DMS79 (cell line): ENCODE measurements at regions not wholly inside any gene's neighbourhood (a gene's known extent, or its start where the extent isn't known, plus 50 kb on each side); places are given as distances from the start of the nearest gene placed in this dataset.
"Not testable (repeated sequence)": the region's sequence is repeated elsewhere in the genome, so short reads cannot be mapped to it uniquely, and the experiment has no call there.

Source experiments
- DNase-seq: peaks from one replicate; lab custom pipeline; 2025; lab: John Stamatoyannopoulos, UW

- not testable (repeated sequence) for DNase-seq
These were observed 166.5 kb downstream of the ADRA2C start for GRCh38 chr4:3932734-3933133.

GRCh38 chr4:3935406-3935805 lies 169.2 kb downstream of the ADRA2C start:
- DNase-seq = not testable (repeated sequence)

DNA sequence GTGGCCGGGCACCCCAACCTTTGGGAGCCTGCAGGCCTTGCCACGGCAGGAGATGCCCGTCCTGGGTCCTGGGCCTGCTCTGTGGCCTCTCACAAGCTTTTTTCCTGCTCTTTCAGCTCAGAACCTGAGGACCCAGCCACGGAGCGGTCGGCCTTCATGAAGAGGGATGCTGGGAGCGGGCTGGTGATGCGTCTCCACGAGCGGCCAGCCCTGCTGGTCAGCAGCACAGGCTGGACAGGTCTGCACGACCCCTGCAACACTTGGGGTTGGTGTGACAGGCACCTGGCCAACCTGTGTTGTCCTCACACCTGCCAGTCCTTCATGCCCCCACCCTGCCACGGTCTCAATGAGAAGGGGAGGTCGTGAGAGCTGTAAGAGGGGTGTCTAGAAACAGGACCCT lies 170.0 kb downstream of the ADRA2C start:
- no peak for DNase-seq

DNA sequence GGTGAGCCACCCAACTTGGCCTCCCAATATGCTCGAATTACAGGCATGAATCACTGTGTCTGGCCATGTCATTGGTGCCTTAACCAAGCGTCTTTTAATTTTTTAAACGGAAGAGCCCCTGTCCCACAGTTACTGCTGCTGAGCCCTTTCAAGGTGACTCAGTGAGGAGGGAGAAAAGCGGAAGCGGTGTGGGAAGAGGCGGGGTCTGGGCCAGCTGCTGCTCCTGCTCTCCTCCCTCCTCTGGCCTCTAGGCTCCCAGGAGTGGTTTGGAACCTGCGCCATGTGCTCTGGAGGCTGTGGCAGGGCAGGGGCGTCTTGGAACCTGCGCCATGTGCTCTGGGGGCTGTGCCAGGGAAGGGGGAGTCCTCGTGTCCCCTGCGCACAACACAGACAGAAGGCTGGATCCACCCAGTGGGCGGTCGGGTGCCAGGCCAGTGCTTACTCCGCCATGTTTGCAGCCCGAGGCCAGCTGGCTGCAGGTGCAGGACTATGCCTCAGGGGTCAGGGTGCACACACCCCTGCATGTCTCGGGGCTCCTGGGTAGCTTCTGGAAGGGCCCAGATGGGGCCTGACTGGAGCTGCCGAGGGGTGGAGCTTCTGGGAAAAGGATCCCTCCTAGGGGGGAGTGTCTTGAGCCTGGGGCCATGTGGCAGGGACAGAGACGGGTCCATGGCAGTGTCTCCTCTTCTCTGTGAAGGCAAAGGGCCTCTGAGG lies 171.8 kb downstream of the ADRA2C start:
- DNase-seq = not testable (repeated sequence)

- not testable (repeated sequence) for DNase-seq
These were observed 172.5 kb downstream of the ADRA2C start for GRCh38 chr4:3938676-3939075.

DNA sequence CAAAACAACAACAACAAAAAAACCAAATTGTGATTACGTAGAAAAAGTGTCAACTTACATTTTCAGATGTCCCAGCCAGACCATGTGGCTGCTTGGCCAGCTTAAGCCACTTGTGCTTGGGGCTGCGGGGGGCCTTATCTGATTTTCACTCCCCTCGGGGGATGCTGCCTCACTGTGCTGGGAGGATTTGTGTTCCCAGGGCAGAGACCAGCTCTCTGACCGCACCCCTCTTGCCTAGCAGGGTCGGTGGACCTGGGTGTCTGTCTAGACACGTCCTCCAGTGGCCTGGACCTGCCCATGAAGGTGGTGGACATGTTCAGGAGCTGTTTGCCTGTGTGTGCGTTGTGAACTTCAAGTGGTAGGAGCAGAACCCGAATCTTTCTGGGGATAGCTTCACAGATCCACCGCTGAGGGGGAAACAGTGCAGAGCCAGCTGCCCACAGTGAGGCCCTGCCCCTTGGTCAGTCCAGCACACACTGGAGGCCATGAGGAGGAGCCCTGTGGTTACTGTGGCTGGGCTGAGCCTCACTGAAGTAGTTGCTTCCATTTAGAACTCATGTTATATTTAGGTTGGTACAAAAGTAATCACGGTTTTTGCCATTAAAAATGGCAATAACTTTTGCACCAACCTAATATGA lies 173.9 kb downstream of the ADRA2C start:
- not testable (repeated sequence) for DNase-seq

DNA sequence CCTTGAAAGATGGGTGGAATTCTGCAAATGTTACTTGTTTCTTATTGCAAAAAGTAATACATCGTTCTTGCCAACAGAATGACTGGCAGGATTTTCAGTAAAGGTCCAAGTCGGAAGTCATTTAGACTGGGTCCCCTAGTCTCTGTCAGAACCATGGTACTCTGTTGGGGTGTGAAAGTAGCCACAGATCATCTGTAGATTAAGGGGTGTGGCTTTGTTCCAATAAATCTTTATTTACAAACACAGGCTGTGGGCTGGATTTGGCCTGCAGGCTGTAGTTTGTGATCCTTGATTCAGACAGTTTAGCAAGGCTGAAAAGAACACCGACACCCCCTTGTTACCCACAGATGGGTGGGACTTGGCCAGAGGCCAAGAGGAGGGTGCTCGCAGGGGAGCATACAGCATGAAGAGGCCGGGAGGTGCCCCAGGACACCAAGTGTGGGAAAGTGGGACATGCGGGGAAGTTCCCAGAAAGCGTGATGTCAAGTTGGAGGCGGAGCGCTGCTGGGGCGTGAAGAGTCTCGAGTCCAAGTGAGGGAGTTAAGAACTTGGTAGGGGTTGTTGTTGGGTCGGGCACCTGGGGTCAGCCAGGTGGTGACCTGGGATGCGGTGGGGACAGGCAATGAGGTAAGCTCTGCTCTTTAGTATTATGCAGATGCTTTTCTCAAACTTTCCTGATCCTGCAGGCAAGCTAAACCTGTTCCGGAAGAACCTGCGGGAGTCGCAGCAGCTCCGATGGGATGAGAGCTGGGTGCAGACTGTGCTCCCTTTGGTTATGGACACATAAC lies 175.7 kb downstream of the ADRA2C start:
- not testable (repeated sequence) for DNase-seq

DNA sequence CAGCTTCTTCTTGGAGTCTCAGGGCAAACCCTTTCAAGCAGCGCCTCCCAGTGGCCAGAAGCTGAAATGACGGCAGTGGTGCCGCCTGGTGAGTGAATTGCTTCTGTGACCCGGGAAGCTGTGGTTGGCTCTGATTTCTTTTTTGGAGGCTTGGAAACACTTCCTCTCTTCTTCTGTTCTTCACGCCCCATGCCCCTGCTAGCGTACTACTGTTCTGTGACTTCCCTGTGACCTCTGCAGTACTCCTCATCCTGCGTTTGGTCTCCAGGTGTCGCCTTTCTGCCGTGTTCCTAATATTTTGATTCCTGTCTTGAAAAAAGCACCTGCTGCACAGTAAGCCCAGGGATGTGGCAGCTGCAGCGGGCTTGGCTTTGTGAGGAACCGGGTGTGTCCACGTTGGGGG lies 176.4 kb downstream of the ADRA2C start:
- not testable (repeated sequence) for DNase-seq

DNA sequence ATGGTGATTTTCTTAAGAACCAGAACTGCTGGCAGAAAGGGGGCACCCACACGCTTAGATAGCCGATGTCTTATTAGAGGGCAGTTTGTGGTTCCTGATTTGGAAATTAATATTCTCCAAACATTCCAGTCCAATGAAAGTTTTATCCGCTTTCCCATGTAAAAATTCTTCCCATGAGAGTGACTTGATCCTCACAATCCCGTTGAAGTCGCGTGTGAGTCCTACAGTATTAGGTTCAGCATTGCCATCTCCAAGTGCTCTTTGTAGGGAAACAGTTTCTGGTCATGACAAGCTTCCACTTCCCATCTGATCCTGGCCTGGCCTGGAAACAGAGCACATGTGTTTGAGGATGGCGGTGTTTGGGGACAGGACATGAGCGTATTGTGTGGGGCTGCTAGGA lies 176.9 kb downstream of the ADRA2C start:
- DNase-seq = not testable (repeated sequence)

DNA sequence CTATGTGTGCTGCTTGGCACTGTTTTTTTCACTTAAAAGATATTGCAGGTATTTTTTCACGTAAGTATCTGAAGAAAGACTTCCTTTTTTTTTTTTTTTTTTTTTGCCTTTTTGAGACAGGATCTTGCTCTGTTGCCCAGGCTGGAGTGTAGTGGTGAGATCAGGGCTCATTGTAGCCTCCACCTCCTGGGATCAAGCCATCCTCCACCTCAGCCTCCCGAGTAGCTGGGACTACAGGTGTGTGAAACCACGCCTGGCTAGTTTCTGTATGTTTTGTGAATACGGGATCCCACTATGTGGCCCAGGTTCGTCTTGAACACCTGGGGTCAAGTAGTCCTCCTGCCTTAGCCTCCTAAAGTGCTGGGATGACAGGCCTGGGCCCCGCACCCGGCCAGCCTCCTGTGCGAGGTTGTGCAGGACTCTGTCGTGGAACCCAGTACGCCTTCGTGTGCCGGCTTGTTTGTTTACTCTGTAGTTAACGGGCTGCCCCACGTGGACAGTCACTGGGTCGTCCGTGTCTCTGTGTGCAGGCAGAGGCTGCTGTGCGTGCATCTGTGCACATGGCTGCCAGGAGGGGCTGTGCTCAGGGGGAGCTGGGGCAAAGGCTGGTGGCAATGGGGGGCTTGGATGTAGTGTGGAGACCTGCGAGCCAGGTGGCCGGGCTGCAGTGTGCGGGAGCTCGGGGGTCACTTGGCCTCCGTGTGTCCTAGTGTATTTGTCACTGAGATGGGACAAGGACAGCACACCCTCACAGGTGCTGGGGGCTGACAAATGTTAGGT lies 179.5 kb downstream of the ADRA2C start:
- no peak for DNase-seq

DNA sequence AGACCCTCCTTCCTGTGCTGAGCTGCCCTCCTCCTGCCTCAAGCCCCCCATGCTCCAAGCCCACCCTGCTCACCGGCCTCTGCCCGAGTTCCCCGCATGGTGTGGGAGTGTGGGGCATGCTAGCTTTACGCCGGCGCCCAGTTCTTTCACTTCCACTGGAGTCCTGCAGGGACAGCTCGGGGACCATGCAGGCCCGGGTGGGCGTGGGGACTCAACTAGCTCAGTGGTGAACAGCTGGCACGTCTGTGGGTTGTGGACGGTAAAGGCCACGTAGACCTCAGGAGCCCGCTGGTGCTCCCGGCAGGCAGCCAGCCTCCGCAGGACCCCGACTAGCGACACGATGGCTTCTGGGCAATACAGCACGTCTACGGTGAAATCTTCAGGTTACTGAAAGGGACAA lies 180.4 kb downstream of the ADRA2C start:
- not testable (repeated sequence) for DNase-seq

DNA sequence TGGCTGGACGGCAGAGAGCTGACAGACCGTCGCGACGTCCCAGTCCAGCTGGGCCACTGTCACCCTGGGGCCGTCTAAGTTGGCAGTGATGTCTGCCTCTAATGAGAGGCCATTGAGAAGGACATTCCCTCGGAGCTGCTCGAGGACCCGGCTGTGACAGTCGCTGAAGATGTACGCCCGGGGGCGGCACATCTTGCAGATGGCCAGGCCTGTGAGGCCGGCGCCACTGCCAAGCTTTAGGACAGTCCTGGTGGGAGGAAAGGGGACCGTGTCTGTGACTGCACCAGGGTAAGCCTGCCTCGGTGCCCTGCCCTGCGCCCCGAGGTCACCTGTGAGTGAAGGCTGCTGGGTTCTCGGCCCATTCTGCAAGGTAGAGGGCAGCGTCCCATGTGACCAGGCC lies 181.6 kb downstream of the ADRA2C start:
- DNase-seq = not testable (repeated sequence)

- DNase-seq = not testable (repeated sequence)
These were observed 182.0 kb downstream of the ADRA2C start for GRCh38 chr4:3948210-3948609.

DNA sequence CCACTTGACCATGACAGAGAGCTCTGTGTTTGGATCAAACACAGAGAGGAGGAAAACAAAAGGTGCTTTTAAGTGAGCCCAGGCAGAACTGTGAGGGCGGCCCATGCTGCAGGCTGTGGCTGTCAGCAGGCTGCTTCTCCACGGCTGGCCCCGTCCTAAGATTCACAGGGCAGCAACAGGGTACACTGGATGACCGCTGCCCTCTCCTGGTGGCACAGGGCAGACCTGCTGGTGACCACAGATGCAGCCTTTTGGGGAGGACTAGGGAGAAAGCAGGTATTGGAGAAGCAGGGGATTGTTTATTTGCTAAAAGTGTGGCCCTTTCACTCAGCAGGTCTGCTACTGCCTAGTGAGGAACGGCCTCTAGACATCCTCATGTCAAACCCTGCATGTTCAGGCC lies 183.7 kb downstream of the ADRA2C start:
- DNase-seq = not testable (repeated sequence)

DNA sequence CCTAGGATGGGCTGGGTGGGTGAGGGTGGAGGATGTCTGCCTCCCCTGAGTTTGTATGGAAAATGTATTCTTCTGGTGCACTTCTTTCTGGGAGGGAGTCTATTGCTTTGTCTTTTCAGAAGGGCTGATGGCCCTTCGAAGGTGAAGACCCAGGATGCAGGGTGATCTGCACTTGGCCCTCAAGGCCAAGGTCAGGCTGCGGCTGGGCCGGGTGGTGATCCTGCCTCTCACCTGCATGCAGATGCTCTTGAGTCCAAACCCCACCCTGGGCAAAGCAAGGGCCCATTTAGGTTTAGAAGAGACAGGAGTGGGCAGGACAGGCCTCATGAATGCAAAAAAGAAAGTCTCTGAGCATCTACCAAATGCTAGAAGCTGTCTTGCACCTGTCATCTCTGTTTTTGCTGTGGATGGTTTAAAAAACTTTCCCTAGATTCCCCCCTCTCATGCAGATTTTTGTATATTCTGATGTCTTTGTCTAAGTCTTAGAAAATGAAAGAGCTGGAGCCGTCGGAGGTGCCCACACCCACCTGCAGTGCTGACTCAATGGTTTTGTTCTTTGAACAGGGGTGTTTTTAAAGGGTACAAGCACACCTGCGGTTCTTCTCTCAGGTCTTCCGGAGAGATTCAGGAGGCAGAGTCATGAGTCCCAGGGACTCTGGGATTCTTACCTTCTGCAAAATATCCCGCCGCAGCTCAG lies 186.4 kb downstream of the ADRA2C start:
- DNase-seq = not testable (repeated sequence)

- not testable (repeated sequence) for DNase-seq
These were observed 186.9 kb downstream of the ADRA2C start for GRCh38 chr4:3953140-3953489.

GRCh38 chr4:3954540-3955320 lies 188.5 kb downstream of the ADRA2C start:
- not testable (repeated sequence) for DNase-seq

DNA sequence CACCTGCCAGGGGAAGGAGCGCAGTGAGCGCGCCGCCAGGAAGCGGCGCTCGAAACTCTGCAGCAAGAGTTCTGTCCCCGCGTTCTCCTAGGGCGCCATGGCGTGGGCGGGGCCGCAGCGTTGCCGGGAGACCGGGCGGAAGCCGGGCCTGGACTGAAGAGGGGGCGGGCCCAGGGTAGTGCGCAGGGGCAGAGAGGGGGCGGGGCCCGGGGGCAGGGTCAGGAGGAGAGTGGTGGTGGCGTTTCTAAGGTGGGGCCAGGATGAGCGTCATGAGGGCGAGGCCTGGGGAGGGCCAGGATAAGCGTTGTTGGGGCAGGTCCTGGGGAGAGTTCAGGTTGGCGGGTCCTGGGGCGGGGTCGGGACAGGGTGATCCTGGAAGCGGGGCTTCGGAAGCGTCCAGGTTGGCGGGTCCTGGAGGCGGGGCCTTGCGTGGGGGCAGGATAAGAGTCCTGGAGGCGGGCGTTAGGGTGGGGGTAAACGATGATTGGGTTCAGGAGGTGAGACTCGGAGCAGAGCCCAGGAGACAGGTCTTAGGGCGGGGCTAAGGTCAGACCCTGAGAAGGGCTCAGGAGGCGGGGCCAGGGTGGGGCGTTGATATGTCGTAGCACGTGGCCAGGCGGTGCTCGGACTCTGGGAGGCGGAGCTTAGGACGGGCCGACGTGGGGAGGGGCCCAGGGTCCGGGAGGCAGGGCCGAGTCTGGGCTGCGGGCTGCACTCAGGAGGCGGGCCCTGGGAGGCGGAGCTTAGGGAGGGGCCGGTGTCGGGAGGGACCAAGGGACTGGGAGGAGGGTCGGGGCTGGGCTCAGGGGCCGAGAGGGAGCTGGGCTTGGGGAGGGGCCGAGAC lies 189.4 kb downstream of the ADRA2C start:
- DNase-seq = peak; percentile 96

DNA sequence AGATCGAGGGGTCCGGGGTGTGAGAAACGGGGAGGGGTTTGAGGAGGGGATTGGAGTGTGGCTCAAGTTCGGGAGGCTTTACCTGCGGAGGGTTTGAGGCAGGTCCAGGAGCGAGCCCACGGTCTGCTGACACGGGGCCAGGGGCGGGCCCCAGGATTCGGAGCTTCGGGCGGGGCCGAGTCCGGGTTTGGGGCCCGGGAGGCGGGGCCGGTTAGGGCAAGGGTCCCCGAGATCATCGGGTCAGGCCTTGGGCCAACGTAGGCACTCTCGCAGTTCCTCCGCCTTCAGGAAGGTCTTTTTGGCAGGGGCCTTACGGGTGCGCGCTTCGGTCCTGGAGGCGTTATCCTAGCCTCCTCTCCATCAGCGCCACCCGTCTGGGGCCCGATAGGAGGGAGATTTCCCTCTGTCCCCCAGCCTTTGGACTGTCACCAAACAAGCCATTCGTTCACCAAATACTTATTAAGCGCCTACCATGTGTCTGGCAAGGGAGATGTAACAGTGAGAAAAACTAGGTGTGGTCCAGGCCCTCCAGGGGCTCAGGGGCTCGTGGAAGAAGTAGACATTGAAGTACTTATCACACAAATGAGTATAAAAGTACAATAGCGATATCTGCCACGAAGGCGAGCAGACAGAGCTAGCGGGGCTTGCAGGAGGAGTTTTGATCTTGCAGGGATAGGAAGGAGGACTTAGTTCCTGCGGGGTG lies 190.1 kb downstream of the ADRA2C start:
- DNase-seq = not testable (repeated sequence)
